ENCODE measurements at regions not wholly inside any gene's neighbourhood (a gene's known extent, or its start where the extent isn't known, plus 50 kb on each side); places are given as distances from the start of the nearest gene placed in this dataset.

DNA sequence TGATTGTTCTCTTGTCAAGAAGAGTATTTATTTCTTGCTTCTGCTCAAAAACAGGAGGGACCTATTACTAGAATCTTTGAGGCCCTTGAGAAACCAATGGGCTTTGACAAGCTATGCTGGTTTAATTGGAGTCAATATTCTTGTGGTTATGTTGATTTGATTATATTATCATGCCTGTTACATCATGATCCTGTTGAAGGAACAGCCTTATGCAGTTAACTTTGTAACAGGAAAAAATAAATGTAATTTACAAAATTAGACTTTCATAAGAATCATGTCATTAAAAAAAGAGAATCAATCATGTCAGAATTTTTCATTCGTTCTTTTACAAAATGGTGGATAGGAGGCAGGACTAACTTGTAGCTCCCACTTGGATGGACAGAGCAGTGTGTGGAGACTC is 386.1 kb upstream of the DDI1 start:
- peaks cover 9% of the 10 kb centered on the region; the same call in 1 of the 2 replicates for H3K9me3 ChIP-seq
- intact Hi-C loops (cut with micrococcal nuclease; ENCODE audit: unreplicated experiment) = no loop called here
- Mint-ChIP-seq H3K4me1 (ENCODE audit: low read depth, unreplicated experiment) (no peaks in the 10 kb centered on the region), H3K27me3 (ENCODE audit: insufficient read depth, unreplicated experiment) (no peaks in the 10 kb centered on the region), H3K4me3 (ENCODE audit: unreplicated experiment) (no peak overlapping the region), H3K9me3 (ENCODE audit: unreplicated experiment) (peaks cover 19% of the 10 kb centered on the region), H3K27ac (ENCODE audit: unreplicated experiment) (no peak overlapping the region), H3K36me3 (ENCODE audit: insufficient read depth, unreplicated experiment) (no peaks in the 10 kb centered on the region)
- H3K36me3 ChIP-seq (ENCODE audit: control insufficient read depth, insufficient read depth, low read length) = no peaks in the 10 kb centered on the region
- POLR2A ChIA-PET = no interaction called here
- TF ChIP-seq, protein P1, sequence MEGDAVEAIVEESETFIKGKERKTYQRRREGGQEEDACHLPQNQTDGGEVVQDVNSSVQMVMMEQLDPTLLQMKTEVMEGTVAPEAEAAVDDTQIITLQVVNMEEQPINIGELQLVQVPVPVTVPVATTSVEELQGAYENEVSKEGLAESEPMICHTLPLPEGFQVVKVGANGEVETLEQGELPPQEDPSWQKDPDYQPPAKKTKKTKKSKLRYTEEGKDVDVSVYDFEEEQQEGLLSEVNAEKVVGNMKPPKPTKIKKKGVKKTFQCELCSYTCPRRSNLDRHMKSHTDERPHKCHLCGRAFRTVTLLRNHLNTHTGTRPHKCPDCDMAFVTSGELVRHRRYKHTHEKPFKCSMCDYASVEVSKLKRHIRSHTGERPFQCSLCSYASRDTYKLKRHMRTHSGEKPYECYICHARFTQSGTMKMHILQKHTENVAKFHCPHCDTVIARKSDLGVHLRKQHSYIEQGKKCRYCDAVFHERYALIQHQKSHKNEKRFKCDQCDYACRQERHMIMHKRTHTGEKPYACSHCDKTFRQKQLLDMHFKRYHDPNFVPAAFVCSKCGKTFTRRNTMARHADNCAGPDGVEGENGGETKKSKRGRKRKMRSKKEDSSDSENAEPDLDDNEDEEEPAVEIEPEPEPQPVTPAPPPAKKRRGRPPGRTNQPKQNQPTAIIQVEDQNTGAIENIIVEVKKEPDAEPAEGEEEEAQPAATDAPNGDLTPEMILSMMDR (IDR thresholded peaks at IDR 0.05; ENCODE audit: insufficient read depth in 1 of 2, low read depth in 1 of 2, low read length in 1 of 2, severe bottlenecking in 1 of 2, unreplicated experiment in 1 of 2) = no peak
- H3K4me1 ChIP-seq = no peaks in the 10 kb centered on the region
- no peaks in the 10 kb centered on the region for H3K27me3 ChIP-seq (replicated peaks; ENCODE audit: control insufficient read depth, insufficient read depth, low read length)
- no peak overlapping the region for H3K4me3 ChIP-seq (ENCODE audit: low read depth, low read length)
- no TSS peak for BruUV-seq (replicated peaks)
- CTCF ChIA-PET = no interaction called here
- no peak for DNase-seq

- TF ChIP-seq, protein P1 (IDR thresholded peaks at IDR 0.05; ENCODE audit: insufficient read depth in 1 of 2, low read depth in 1 of 2, low read length in 1 of 2, severe bottlenecking in 1 of 2, unreplicated experiment in 1 of 2) = no peak
- H3K27ac Mint-ChIP-seq (ENCODE audit: unreplicated experiment) = no peak overlapping the region
- no peak overlapping the region for H3K4me3 Mint-ChIP-seq (ENCODE audit: unreplicated experiment)
- H3K27me3 ChIP-seq (replicated peaks; ENCODE audit: control insufficient read depth, insufficient read depth, low read length) = no peaks in the 10 kb centered on the region
- H3K9me3 Mint-ChIP-seq (ENCODE audit: unreplicated experiment) = peaks cover 19% of the 10 kb centered on the region
- no TSS peak for BruUV-seq (replicated peaks)
- intact Hi-C loops (cut with micrococcal nuclease; ENCODE audit: unreplicated experiment) = no loop called here
- peaks cover 9% of the 10 kb centered on the region; the same call in 1 of the 2 replicates for H3K9me3 ChIP-seq
- no peak for DNase-seq
- H3K36me3 Mint-ChIP-seq (ENCODE audit: insufficient read depth, unreplicated experiment) = no peaks in the 10 kb centered on the region
- H3K4me1 Mint-ChIP-seq (ENCODE audit: low read depth, unreplicated experiment) = no peaks in the 10 kb centered on the region
- no peak overlapping the region for H3K4me3 ChIP-seq (ENCODE audit: low read depth, low read length)
- H3K27me3 Mint-ChIP-seq (ENCODE audit: insufficient read depth, unreplicated experiment) = no peaks in the 10 kb centered on the region
- H3K4me1 ChIP-seq = no peaks in the 10 kb centered on the region
- H3K36me3 ChIP-seq (ENCODE audit: control insufficient read depth, insufficient read depth, low read length) = no peaks in the 10 kb centered on the region
- ChIA-PET CTCF (no interaction called here), POLR2A (no interaction called here)
These were observed 385.0 kb upstream of the DDI1 start for GRCh38 chr11:103651341-103651998.

GRCh38 chr11:103652013-103652412 is 384.4 kb upstream of the DDI1 start:
- ChIA-PET POLR2A (no interaction called here), CTCF (interaction anchor here (1.5 kb wide), 1 partner anchor 20 kb away, joined by 3 read pairs; no protein-coding TSS in a partner anchor)
- no TSS peak for BruUV-seq (replicated peaks)
- Histone ChIP-seq H3K4me3 (ENCODE audit: low read depth, low read length) (no peak overlapping the region), H3K9me3 (peaks cover 9% of the 10 kb centered on the region; the same call in 1 of the 2 replicates), H3K36me3 (ENCODE audit: control insufficient read depth, insufficient read depth, low read length) (no peaks in the 10 kb centered on the region), H3K4me1 (no peaks in the 10 kb centered on the region), H3K27me3 (replicated peaks; ENCODE audit: control insufficient read depth, insufficient read depth, low read length) (no peaks in the 10 kb centered on the region)
- DNase-seq = no peak
- H3K36me3 Mint-ChIP-seq (ENCODE audit: insufficient read depth, unreplicated experiment) = no peaks in the 10 kb centered on the region
- intact Hi-C loops (cut with micrococcal nuclease; ENCODE audit: unreplicated experiment) = no loop called here
- no peak overlapping the region for H3K27ac Mint-ChIP-seq (ENCODE audit: unreplicated experiment)
- no peaks in the 10 kb centered on the region for H3K27me3 Mint-ChIP-seq (ENCODE audit: insufficient read depth, unreplicated experiment)
- H3K4me3 Mint-ChIP-seq (ENCODE audit: unreplicated experiment) = no peak overlapping the region
- TF ChIP-seq, protein P1 (IDR thresholded peaks at IDR 0.05; ENCODE audit: insufficient read depth in 1 of 2, low read depth in 1 of 2, low read length in 1 of 2, severe bottlenecking in 1 of 2, unreplicated experiment in 1 of 2) = no peak
- H3K9me3 Mint-ChIP-seq (ENCODE audit: unreplicated experiment) = peaks cover 19% of the 10 kb centered on the region
- no peaks in the 10 kb centered on the region for H3K4me1 Mint-ChIP-seq (ENCODE audit: low read depth, unreplicated experiment)
